ENCODE measurements at regions not wholly inside any gene's neighbourhood (a gene's known extent, or its start where the extent isn't known, plus 50 kb on each side); places are given as distances from the start of the nearest gene placed in this dataset.

DNA sequence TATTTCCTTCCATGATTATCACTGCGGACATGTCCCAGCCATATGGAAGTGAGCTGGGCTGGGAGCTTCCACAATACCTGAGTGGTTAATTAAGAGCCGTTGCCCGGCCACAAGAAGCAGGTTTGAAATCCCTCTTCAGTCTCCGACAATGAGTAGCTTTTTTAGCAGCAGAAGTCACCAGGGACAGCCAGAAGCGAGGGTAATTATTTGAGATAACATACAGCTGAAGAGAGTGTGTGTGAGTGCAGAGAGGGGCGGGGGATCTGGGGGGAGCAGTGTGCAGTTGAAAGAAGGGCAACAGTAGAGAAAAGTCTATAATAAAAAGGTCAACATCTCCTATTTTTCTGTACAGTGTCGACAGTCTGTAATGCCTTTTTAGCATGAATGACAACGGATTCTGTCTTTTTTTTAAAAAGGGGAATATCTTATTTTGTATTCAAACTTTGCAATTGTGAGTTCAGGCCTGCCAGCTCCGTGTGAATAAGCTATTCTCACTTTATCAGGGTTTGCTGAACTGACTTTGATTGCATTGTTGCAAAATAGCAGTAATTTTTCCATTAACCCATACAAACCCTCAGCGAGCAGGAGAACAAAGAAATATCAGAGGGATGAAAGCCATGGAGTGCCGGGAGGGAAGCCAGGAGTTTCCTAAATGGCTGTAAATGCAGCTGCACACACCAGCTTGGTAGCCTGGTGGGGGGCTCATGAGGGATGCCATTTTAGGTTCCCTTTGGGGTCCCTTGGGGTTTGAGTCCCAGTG, 220.3 kb upstream of the IRX3 start:
- peak; percentile 98 for DNase-seq

DNA sequence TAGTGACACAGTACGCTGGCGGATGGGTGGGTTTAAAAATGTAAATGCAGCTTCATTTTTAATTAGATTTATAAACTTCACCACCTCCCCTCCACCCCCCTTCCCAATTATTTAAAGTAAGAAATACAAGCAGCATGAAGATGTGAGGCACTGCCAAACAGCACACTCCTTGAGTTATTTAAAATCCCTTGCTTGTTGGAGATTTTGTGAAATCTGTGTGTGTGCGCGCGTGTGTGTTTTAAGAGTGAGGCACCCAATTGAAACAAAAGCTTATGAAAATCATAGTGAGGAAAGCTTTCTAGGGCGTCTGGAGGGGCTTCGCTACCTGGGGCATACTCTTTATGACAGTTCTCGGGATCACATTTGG, 219.6 kb upstream of the IRX3 start:
- DNase-seq, result no peak

DNA sequence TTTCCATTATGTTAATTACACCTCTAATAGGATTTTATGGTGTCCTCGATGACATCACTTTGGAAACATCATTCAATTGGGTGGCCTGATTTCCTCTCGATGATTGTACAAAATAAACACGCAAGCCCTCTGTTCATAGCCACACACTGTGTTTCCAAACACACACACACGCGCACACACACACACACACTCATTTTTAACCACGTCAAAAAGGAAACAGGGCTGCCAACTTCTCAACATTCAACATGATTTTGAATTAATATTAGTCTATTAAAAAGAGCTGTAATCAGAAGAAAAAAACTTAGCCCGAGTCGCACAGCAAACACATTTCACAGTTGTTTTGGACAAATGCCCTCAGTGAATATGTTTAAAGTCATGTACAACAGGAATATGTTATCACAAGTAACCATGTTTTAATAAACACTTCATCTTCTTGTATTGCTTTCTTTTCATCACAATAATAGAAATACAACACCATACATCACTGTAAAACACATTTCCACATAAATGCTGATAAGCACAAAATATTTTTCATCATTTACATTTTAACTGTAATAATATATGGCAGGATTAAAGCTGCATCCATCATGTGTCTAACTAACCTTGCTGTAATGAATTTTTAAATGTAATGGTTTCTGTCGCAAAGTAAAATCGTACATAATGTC, 219.1 kb upstream of the IRX3 start:
- peak; percentile 73 for DNase-seq

DNA sequence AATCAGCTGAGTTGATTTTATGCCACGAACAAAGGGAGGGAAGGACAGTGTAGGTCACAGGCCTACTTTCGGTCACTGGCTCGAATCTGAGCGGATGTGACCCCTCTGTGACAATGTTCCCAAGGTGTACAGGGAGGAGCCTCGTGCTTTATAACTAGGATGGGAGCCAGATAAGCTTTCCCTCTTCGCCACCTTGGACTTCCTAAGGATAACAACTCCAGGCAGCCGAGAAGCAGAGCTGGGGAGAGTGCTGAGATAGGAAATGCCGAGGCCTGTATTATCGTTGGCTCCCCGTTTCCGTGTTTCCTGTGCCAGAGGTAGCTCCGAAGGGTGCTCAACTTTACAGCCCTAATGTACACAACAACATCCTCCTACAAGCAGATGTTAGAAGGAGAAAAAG, 217.8 kb upstream of the IRX3 start:
- peak; percentile 80 for DNase-seq

DNA sequence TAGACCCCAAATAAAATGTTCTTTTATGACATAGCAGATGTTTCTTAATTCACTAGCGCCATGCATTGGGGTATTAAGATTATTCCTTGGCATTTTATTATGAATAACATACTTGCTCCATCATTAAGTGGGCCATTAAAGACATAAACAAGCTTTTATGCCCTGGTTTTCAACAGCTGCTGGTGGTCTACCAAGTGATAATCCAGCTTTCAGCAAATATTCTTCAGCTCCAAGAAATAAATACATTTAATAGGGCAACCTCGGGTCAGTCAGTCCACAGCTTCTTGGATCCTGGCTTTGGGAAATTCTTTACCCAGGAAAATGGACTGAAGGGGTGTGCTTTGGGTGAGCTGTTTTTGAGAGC, 217.3 kb upstream of the IRX3 start:
- peak; percentile 29 for DNase-seq

- DNase-seq, result peak; percentile 26
Measured at GRCh38 chr16:54503011-54503855, 216.6 kb upstream of the IRX3 start.

DNA sequence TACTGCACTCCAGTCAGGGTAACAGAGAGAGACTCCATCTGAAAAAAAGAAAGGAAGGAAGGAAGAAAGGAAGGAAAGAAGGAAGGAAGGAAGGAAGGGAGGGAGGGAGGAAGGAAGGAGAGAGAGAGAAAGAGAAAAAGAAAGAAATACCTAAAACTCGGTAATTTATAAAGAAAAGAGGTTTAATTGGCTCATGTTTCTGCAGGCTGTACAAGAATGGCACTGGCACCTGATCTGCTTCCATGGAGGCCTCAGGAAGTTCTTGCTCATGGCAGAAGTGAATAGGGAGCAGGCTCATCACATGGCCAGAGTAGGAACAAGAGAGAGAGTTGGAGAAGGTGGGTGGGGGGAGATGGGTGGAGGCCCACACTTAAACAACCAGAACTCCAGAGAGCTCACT, 215.2 kb upstream of the IRX3 start:
- DNase-seq, result no peak

GRCh38 chr16:54493594-54493993, 207.0 kb upstream of the IRX3 start:
- DNase-seq, result no peak

- no peak for DNase-seq
Measured at GRCh38 chr16:54493061-54493460, 206.5 kb upstream of the IRX3 start.

DNA sequence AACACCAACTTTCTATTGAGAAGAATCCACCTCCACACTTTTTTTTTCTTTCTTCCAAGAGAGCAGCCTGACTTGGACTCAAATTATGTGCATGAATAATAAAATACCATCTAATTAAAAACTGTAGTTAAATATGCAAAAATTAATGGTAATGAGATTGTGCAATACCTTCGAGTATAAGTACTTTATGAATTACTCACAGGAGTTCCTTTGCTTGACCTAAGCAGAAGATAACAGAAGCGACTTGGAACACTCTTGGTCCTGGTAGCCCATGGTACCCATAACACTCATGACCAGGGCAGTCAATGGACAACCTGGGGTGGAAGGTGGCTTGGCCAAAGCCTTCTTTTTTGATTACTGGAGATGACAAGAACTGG, 203.5 kb upstream of the IRX3 start:
- DNase-seq, result no peak

GRCh38 chr16:54489225-54490111, 202.9 kb upstream of the IRX3 start:
- peak; percentile 91 for DNase-seq

DNA sequence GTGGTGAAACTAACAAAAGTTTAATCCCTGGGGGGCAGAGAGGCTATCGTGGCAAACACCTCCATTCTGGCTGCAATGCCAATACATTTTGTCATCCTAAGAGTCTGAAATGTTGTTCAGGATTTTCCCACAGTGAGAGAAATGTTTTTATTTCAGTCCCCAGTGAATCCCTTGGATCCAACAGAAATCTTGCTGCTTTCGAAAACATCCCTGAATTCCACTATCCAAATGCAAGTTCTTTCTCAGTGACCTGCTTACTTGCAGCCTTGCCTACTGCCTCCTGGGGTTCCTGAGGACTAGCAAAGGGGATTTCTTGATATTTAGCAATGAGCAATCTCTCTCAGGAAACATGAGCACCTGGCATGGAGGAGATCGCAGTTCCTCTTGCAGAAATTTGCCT, 202.1 kb upstream of the IRX3 start:
- no peak for DNase-seq

GRCh38 chr16:54487933-54488332, 201.3 kb upstream of the IRX3 start:
- no peak for DNase-seq

- no peak for DNase-seq
Measured at GRCh38 chr16:54484700-54485099, 198.1 kb upstream of the IRX3 start.

DNA sequence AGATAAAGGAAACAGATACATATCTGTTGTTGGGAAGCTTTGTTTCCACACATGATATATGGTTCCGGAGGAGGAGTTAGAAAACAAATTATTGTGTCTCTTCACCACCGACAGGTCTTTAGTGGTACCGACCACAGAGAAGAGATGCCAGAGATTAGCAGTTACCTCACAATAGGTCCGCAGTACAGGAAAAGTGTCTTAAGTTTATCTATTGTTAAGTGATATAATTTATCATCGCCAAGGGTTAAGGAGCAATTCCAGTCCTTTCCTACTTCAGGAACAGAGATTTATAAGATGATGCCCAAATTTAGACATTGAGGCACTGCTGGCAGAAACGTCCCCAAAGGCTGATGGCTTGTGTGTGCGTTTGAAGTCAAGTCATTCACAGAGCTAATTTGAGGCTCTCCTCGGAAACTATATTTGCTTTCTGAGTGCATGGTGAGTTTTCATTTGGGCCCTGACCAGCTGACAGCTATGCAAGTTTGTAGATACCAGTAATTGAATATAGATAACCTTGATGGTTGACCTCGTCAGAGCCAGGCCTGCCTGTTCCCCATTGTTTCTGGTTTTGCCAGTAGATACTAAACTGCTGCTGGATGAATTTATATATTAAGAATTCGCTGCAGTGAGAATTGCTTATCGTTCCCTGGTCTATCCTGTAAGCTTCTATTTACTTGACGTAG, 196.4 kb upstream of the IRX3 start:
- DNase-seq, result no peak

DNA sequence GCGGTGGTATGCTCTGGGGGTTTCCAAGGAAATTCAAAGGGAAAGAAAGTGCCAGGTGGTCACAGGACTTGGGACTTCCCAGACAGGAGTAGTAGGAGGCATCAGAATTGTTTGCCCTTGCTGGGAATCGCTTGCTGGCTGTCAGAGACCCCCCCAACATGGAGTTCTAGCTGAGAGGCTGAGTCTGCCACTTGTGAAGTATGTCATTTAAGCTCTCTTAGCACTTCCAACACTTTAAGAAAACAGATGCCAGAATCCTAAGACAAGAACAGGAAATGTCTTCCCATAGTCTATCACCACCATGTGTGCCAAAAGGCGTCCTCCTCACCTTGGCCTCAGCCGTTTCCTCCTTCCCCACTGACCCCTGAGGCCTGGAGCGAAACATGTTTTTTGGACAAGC, 193.8 kb upstream of the IRX3 start:
- DNase-seq, result no peak

DNA sequence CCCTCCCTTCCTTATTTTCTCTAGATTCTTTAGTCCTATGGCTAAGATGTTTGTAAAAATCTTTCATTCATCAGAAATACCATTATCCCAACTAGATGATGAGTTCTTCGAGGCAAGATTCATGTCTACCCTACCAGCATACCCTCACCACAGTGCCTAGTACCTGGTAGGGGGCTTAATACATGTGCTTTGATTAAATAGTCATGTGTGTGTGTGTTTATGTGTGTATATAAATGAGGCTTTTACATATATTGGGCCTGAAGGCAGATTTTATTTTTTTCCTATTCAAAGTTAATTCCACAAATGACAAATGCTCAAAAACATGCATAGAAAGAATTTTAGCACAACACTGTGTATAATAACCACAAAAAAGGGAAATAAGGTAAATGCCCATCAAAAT, 193.0 kb upstream of the IRX3 start:
- DNase-seq, result no peak

DNA sequence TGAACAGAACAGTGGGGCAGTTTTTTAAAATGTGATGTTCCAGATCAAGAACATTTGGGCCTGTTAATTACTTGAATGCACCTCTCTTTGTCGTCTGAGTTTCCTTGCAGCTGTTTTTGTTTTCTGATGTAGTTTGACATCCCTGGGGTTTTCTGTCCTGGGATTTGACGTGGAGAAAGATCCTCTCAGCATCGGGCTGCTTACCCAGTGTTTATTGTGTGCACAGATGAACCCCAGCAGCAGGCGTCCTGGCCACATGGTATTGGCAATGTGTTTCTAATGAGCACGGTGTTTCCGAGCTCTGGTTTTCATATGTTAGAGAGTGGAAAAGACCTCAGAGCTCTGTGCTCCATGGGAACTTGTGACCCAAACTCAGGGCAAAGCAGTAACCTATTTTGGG, 191.1 kb upstream of the IRX3 start:
- DNase-seq, result no peak

- DNase-seq, result peak; percentile 12
Measured at GRCh38 chr16:54475019-54475601, 188.5 kb upstream of the IRX3 start.

- DNase-seq, result no peak
Measured at GRCh38 chr16:54473226-54473993, 186.8 kb upstream of the IRX3 start.

- no peak for DNase-seq
Measured at GRCh38 chr16:54467398-54467797, 180.8 kb upstream of the IRX3 start.

All from NCI-H1092 treated with DMSO at 0.1 percent for 48 hours (cell line).